ENCODE measurements at regions not wholly inside any gene's neighbourhood (a gene's known extent, or its start where the extent isn't known, plus 50 kb on each side); places are given as distances from the start of the nearest gene placed in this dataset.

DNA sequence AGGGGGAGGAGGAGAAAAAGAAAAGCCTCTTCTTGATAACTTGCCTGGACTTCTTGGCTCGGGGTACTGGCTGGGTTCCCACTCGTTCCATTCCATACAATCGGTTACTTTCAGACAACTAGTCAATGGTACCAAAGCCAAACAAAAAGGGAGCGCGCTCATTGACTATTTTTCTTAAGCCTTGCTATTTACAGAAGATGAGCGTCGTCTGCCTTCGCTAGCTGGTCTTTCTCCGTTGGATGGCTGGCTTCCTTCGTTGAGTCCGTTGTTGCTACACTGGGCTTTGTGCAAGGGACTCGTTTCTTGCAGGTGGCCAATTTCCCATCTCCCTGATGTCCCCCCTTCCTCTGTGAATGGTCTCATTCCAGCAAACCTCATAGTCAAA lies 260.4 kb downstream of the ZNF516 start:
- TF ChIP-seq REST (IDR thresholded peaks at IDR 0.05; ENCODE audit: low read depth) (no peak), YY1 (IDR thresholded peaks at IDR 0.05; ENCODE audit: low read depth) (no peak), EP300 (IDR thresholded peaks at IDR 0.05; ENCODE audit: borderline replicate concordance) (no peak), FOXM1 (IDR thresholded peaks at IDR 0.05; ENCODE audit: borderline replicate concordance, low read depth) (no peak), TEAD4 (IDR thresholded peaks at IDR 0.05) (no peak)

Measured in Ishikawa (cell line).